ENCODE measurements at regions not wholly inside any gene's neighbourhood (a gene's known extent, or its start where the extent isn't known, plus 50 kb on each side); places are given as distances from the start of the nearest gene placed in this dataset.
"Not testable (repeated sequence)": the region's sequence is repeated elsewhere in the genome, so short reads cannot be mapped to it uniquely, and the experiment has no call there.

GRCh38 chr5:101283938-101284337, 380.9 kb upstream of the ST8SIA4 start:
- not testable (repeated sequence) for DNase-seq (ENCODE audit: extremely low read depth, low read depth)

DNA sequence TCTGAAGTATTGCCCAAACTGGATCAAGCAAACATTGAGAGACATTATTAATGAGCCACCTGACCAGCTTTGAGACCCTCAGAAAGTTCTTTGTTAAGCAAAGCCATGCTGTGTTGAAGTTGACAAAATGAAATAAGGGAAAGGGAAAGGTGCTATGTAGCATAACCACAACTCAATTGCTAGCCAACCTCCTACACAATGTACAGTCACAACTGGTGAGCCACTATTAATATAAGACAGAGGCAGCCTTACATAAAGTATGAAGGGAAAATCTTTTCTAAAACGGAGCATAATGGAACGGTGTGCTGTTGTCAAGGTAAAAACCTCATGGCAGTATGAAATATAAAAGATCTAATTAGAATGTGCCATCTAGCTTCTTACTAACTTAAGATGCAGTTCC, 375.8 kb upstream of the ST8SIA4 start:
- DNase-seq (ENCODE audit: extremely low read depth, low read depth) = no peak

- DNase-seq (ENCODE audit: extremely low read depth, low read depth) = no peak
Observed at GRCh38 chr5:101278011-101278687, 375.1 kb upstream of the ST8SIA4 start.

DNA sequence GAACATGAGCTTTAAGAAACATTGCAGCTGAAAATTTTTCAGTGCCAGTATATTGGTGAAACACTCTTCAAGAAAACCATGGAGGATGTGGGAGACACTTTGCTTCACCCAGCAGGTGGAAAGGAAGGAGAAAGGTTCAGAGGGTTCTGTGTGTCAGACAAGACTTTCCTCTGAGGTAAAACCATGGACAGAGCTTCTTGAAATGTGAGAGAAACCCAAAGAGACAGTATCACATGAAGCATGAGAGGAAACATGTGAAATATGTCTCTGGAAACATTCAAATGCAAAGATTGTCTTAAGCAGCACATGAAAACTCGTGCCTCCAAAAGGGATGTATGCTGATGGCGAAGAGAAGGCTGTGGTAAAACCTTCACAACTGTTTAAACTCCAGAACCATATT, 368.9 kb upstream of the ST8SIA4 start:
- DNase-seq (ENCODE audit: extremely low read depth, low read depth) = no peak

DNA sequence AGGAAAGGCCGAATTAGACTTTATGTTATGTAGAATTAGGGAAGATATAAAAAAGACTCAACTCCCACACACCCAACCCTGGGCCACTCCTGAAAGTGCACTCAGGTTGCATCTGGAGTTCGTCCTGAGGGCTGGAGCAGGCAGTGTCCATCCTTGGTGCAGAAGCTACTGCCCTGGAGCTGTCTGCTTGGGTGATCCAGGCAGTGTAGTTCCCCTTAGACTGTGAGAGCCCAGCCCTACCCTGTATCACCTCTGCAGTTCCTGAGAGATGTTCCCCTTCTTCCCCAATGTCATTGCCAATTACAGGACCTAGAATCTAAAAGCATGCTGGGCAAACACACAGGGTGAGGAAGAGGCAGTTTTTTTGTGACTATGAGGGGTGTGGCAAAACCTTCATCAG, 368.3 kb upstream of the ST8SIA4 start:
- no peak for DNase-seq (ENCODE audit: extremely low read depth, low read depth)

DNA sequence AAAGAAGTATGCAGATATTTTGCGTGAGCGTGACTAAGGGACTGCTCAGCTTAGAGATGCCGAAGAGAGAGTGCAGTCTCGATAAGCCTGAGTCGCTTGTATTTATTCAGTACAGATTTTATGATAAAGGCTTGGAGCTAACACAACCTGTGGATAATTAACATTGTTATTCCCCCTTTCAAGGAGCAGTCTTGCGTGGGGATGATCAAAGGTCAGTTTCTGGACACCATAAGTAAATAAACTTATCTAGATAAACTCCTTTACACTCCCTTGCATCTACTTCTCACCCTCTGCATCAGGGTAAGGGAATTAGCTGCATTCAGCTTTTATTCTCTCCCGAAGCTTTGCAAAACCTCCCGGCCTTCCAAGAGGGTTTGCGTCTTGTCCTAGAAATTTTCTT, 357.8 kb upstream of the ST8SIA4 start:
- DNase-seq (ENCODE audit: extremely low read depth, low read depth) = no peak

DNA sequence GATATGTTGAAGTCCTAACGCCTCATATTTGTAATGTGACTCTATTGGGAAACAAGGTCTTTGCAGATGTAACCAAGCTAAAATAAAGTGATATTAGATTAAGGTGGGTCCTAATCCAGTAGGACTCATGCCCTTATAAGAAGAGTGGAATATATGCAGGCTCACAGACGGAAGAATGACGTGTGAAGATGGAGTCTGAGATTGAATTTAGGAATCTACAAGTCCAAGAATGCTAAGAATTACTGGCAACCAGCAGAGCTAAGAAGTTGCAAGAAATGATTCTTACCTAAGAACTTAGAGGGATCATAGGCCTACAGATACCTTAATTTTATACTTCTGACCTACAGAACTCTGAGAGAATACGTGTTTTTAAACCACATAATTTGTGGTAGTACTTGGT, 350.0 kb upstream of the ST8SIA4 start:
- no peak for DNase-seq (ENCODE audit: extremely low read depth, low read depth)

DNA sequence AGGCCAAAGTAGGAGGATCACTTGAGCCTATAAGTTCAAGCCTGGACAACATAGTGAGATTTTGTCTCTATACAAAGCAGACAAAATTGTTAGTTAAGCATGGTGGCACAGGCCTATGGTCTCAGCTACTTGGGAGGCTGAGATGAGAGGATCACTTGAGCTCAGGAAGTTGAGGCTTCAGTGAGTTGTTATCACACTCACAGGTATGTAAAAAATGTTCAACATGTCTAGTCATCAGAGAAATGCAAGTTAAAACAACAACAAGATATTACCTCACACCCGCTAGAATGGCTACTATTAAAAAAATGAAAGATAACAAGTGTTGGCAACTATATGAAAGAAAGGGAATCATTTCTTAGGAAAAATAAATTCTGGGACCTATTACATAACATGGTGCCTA, 341.5 kb upstream of the ST8SIA4 start:
- no peak for DNase-seq (ENCODE audit: extremely low read depth, low read depth)

DNA sequence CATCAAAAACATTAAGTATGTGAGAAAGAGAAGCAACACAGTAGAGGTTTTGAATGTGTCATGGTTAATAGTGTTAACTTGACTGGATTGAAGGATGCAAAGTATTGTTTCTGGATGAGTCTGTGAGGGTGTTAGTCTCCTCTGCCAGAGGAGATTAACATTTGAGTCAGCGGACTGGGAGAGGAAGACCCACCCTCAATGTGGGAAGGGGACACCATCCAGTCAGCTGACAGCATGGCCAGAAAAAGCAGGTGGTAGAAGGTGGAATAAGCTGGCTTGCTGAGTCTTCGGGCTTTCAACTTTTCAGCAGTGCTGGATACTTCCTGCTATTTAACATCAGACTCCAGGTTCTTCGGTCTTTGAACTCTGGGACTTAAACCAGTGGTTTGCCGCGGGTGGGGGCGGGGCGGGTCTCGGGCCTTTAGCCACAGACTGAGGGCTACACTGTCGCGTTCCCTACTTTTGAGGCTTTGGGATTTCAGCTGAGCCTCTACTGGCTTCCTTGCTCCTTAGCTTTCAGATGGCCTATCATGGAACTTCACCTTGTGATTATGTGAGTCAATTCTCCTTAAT, 309.9 kb upstream of the ST8SIA4 start:
- DNase-seq (ENCODE audit: extremely low read depth, low read depth) = no peak

- DNase-seq (ENCODE audit: extremely low read depth, low read depth) = no peak
Observed at GRCh38 chr5:101206534-101206933, 303.5 kb upstream of the ST8SIA4 start.

DNA sequence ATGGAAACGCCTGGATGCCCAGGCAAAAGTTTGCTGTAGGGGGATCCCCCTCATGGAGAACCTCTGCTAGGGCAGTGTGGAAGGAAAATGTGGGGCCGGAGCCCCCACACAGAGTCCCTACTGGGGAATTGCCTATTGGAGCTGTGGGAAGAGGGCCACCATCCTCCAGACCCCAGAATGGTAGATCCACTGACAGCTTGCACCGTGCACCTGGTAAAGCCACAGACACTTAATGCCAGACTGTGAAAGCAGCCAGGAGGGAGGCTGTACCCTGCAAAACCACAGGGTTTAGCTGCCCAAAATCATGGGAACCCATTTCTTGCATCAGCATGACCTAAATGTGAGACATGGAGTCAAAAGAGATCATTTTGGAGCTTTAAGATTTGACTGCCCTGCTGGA, 302.0 kb upstream of the ST8SIA4 start:
- not testable (repeated sequence) for DNase-seq (ENCODE audit: extremely low read depth, low read depth)

- DNase-seq (ENCODE audit: extremely low read depth, low read depth) = not testable (repeated sequence)
Observed at GRCh38 chr5:101180365-101180764, 277.3 kb upstream of the ST8SIA4 start.

DNA sequence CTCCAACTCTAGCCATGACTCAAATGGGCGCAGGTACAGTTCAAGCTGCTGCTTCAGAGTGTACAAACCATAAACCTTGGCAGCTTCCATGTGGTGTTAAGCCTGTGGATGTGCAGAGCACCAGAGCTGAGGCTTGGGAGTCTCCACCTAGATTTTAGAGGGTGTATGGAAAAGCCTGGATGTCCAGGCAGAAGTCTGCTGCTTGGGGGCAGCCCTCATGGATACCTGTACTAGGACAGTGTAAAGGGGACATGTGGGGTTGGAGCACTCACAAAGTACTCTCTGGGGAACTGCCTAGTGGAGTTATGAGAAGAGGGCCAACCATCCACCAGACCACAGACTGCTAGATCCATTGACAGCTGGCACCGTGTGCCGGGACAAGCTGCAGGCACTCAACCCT, 273.5 kb upstream of the ST8SIA4 start:
- DNase-seq (ENCODE audit: extremely low read depth, low read depth) = no peak

GRCh38 chr5:101174981-101175380, 271.9 kb upstream of the ST8SIA4 start:
- DNase-seq (ENCODE audit: extremely low read depth, low read depth) = no peak

DNA sequence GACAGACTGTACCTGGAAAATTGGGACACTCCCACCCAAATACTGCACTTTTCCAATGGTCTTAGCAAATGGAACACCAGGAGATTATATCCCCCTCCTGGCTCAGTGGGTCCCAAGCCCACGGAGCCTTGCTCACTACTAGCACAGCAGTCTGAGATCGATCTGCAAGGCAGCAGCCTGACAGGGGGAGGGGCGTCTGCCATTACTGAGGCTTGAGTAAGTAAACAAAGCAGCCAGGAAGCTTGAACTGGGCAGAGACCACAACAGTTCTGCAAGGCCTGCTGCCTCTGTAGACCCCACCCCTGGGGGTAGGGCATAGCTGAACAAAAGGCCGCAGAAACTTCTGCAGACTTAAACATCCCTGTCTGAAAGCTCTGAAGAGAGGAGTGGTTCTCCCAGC, 260.0 kb upstream of the ST8SIA4 start:
- no peak for DNase-seq (ENCODE audit: extremely low read depth, low read depth)

DNA sequence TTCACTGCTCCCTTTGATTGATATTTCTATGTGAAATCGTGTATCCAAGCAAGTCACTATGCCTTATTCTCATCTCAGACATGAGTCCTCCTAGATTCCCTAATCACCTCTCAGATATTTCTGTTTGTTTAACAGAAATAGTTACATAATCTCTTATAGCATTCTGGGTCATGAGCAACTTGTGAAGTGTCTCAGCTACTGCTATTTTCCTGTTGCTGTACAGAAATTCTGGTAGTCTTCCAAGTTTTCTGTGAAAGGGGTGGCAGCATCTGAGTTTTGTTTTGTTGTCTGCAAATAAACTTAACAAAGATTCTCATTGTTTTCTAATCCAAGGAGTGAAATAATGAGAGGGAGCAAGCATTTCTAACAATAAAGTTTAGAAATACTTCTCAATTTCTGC, 256.9 kb upstream of the ST8SIA4 start:
- no peak for DNase-seq (ENCODE audit: extremely low read depth, low read depth)

DNA sequence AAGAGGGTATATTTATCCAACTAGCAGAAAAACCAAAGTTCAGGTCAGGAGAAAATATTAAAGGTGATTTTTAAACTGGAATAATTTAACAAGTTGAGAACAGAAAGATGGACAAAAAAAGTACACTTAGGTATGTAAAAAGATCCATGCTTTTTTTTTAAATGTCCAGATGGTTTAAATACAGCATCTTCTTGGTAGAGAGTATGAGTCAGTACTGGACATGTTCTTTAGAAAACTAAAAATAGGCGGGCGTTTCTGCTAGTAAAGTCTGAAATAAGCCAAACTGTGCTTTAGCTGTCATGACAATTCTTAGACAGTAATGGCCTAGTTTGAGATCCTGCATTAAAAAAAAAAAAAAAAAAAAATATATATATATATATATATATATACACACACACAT, 255.9 kb upstream of the ST8SIA4 start:
- DNase-seq (ENCODE audit: extremely low read depth, low read depth) = no peak

DNA sequence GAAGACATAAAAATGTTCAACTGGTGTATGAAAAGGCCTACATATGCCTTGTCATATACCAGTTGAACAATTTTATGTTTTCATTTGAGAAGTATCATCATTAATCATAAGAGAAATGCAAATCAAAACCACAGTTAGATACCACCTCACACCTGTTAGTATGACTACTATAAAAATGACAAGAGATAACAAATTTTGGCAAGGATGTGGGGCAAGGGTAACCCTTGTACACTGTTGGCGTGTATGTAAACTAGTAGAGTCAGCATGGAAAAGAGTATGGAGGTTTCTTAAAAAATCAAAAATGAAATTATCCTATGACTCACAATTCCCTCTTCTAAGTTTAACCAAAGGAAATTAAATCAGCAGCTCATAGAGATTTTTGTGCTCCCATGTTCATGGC, 250.4 kb upstream of the ST8SIA4 start:
- no peak for DNase-seq (ENCODE audit: extremely low read depth, low read depth)

DNA sequence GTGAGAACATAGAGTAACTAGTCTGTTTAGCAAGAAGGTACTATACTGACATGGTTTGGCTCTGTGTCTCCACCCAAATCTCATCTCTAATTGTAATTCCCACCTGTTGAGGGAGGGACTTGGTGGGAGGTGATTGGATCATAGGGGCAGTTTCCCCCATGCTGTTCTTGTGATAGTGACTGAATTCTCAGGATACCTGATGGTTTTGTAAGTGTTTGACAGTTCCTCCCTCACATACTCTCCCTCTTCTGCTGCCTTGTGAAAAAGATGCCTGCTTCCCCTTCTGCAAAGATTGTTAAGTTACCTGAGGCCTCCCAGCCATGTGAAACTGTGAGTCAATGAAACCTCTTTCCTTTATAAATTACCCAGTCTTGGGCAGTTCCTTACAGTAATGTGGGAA, 240.4 kb upstream of the ST8SIA4 start:
- no peak for DNase-seq (ENCODE audit: extremely low read depth, low read depth)

DNA sequence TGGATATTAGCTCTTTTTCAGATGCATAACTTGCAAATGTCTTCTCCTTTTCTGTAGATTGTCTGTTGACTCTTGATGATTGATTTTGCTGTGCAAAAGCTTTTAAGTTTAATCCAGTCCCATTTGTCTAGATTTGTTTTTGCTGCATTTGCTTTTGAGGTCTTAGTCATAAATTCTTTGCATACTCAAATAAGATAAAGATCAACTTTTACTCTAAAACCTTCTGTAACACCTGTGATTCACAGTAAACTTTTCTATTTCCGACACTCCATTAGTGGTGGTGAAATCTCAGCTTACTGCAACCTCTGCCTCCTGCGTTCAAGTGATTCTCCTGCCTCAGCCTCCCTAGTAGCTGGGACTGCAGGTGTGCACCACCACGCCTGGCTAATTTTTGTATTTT, 239.0 kb upstream of the ST8SIA4 start:
- DNase-seq (ENCODE audit: extremely low read depth, low read depth) = no peak

GRCh38 chr5:101136454-101136853, 233.4 kb upstream of the ST8SIA4 start:
- DNase-seq (ENCODE audit: extremely low read depth, low read depth) = no peak

DNA sequence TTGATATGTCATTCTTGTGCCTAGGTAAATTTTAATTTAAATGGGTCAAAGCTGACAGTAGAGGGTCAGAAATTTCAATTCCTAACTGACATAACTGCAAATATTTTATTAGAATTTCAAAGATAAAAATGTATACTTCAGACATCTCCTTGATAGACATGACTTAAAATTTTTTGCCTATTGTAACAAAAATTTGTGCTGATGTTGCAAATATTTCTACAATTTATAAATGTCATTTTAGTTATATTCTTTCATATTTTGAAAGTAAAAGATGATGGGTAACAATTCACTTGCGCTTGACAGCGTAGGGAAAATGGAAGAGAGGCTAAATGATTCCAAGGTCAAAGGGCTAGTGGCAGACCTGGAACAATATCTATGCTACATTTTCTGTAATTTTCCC, 220.3 kb upstream of the ST8SIA4 start:
- DNase-seq (ENCODE audit: extremely low read depth, low read depth) = no peak

DNA sequence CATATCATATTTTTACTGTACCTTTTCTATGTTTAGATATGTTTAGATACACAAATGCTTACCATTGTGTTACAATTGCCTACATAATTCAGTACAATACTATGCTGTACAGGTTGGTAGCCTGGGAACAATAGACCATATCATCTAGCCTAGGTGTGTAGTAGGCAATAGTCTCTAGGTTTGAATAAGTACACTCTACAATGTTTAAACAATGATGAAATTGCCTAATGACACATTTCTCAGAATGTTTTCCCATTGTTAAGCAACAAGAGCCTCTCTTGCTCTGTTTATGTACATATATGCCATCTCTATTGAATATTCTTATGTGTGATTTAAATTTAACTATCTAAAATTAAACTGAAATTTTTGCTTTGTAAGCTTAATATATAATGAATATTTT, 209.6 kb upstream of the ST8SIA4 start:
- DNase-seq (ENCODE audit: extremely low read depth, low read depth) = no peak
